GM12872 (cell line): ENCODE measurements at regions not wholly inside any gene's neighbourhood (a gene's known extent, or its start where the extent isn't known, plus 50 kb on each side); places are given as distances from the start of the nearest gene placed in this dataset.

ENCODE experiments used
- CTCF ChIP-seq: IDR thresholded peaks from 3 replicates; pipeline ENCODE4 v1.5.1; 2011; ENCODE audit warnings: low read depth, mild to moderate bottlenecking, low read length, moderate library complexity; ENCODE audit not compliant: insufficient read depth

DNA sequence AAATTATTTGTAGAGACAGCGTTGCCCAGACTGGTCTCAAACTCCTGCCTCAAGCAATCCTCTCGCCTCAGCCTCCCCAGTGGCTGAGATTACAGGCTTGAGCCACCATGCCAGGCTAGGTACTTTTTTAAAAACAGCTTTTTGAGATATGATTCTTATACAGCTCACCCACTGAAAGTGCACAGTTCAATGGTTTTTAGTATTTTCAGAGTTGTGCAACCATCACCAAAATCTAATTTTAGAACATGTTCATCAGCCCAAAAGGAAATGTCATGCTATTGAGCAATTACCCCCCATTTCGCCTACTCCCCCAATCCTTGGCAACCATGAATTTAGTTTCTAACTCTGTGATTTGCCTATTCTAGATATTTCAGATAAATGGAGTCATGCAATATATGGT is 73.7 kb downstream of the EVX1 start:
- no peak for TF ChIP-seq CTCF

- TF ChIP-seq CTCF, result no peak
Measured at GRCh38 chr7:27324246-27324645, 81.6 kb downstream of the EVX1 start.

DNA sequence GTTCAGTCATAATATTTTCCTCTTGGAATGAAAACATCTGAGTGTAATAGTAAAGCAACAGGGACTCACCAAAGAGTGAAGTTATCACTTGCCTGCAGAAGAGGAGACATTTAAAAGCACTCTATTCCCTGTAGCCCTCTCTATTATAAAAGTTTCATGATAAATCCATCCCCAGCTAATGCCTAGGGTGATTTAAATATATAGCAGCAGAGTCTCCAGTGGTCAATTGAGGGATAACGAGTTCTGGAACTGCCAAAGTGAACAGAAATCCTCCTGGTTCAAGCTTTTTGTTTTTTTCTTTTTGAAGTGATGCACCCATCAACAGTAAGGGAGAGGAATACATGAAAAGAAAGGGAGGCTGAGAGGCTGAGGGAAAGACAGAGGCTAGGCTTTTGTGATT is 87.3 kb downstream of the EVX1 start:
- no peak for TF ChIP-seq CTCF

- TF ChIP-seq CTCF, result no peak
Measured at GRCh38 chr7:27339478-27339877, 96.9 kb downstream of the EVX1 start.

GRCh38 chr7:27344471-27344870 is 101.9 kb downstream of the EVX1 start:
- TF ChIP-seq CTCF, result no peak

DNA sequence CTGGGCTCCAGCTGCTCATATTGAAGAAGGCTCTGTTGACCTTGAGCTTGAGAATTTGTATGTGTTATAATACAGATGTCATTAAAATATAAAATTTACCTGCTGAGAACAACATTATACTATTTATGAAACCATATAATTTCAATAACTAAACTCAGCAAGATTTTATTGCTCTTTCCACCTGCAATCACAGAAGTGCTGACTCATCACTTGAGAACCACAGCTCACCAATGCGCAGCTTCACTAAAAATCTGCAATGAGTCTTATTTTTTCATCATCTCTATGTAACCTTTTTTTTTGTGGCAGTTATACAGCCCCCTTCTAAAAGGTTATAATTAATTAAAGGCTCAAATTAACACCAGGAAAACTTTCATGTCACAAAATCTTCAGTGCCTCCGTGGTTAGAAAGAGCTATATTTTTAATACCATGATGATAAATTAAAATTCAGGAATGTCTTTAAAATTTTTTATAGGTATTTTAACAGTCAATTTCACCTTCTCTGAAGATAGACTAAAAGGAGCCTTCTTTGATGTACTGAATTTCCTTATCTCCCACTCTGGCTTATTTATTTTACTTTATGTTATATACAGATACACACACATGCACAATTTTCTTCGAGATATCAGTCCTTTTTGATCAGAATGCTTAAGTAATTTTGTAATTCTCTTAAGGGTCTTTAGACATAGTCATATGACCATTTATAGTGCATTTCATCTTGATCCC is 102.7 kb downstream of the EVX1 start:
- no peak for TF ChIP-seq CTCF

GRCh38 chr7:27345997-27346396 is 103.4 kb downstream of the EVX1 start:
- TF ChIP-seq CTCF, result no peak
